Fibroblast of lung (primary cell): ENCODE measurements at regions not wholly inside any gene's neighbourhood (a gene's known extent, or its start where the extent isn't known, plus 50 kb on each side); places are given as distances from the start of the nearest gene placed in this dataset.

Source experiments
- DNase-seq, 2 donors: peaks; one replicate each; pipeline versions ENCODE4 v3.0.0 to v3.0.0-alpha.2; 2010; ENCODE audit warnings: low read depth in 2 of 2
- H2AFZ ChIP-seq: 2 replicates; pipeline ENCODE4 v1.5.1; 2012; ENCODE audit warnings: low read length, control low read depth, inconsistent platforms
- H3K27ac ChIP-seq: 2 replicates; pipeline ENCODE4 v1.5.1; 2011; ENCODE audit warnings: low read length, control low read depth; ENCODE audit not compliant: insufficient read depth
- H3K27me3 ChIP-seq: 2 replicates; pipeline ENCODE4 v1.5.1; 2011; ENCODE audit warnings: mild to moderate bottlenecking, low read length; ENCODE audit not compliant: control insufficient read depth, insufficient read depth
- H3K36me3 ChIP-seq: 2 replicates; pipeline ENCODE4 v1.5.1; 2011; ENCODE audit warnings: low read length; ENCODE audit not compliant: control insufficient read depth, insufficient read depth
- H3K4me1 ChIP-seq: 2 replicates; pipeline ENCODE4 v1.5.1; 2011; ENCODE audit warnings: low read length; ENCODE audit not compliant: control insufficient read depth, insufficient read depth; ENCODE audit errors: extremely low read depth
- H3K4me2 ChIP-seq: 2 replicates; pipeline ENCODE4 v1.5.1; 2011; ENCODE audit warnings: low read length, control low read depth; ENCODE audit not compliant: insufficient read depth; ENCODE audit errors: extremely low read depth
- H3K4me3 ChIP-seq, 4 experiments: fragments of 200-600 bp in 1 of 4; sonication (generic) in 1 of 4; replicated peaks in 1 of 4; 2 replicates each; pipeline ENCODE4 v1.5.1; 2011 to 2016; ENCODE audit warnings: low read length in 4 of 4, low read depth in 3 of 4, mild to moderate bottlenecking in 3 of 4, control low read depth in 2 of 4, inconsistent platforms in 1 of 4, mixed read lengths in 1 of 4; ENCODE audit not compliant: insufficient read depth in 1 of 4; ENCODE audit errors: control extremely low read depth in 1 of 4
- H3K79me2 ChIP-seq: 2 replicates; pipeline ENCODE4 v1.5.1; 2012; ENCODE audit warnings: mild to moderate bottlenecking, low read length, inconsistent platforms; ENCODE audit not compliant: control insufficient read depth, insufficient read depth
- H3K9ac ChIP-seq: 2 replicates; pipeline ENCODE4 v1.5.1; 2011; ENCODE audit warnings: mild to moderate bottlenecking, low read length, control low read depth; ENCODE audit not compliant: insufficient read depth
- H3K9me3 ChIP-seq: 2 replicates; pipeline ENCODE4 v1.5.1; 2012; ENCODE audit warnings: low read depth, low read length; ENCODE audit not compliant: control insufficient read depth, insufficient read depth
- H4K20me1 ChIP-seq: 2 replicates; pipeline ENCODE4 v1.5.1; 2011; ENCODE audit warnings: low read length; ENCODE audit not compliant: control insufficient read depth, insufficient read depth; ENCODE audit errors: extremely low read depth
- CTCF ChIP-seq, 2 donors: IDR thresholded peaks in 1 of 2; conservative IDR thresholded peaks in 1 of 2; 1 replicate in 1 of 2; 2 replicates in 1 of 2; pipeline ENCODE4 v1.5.1; 2011 to 2012; ENCODE audit warnings: low read length in 2 of 2, control low read depth in 1 of 2, inconsistent platforms in 1 of 2, low read depth in 1 of 2, mild to moderate bottlenecking in 1 of 2
- EZH2 ChIP-seq: IDR thresholded peaks from 2 replicates; pipeline ENCODE4 v1.5.1; 2012; ENCODE audit warnings: low read length, control low read depth, mild to moderate bottlenecking; ENCODE audit errors: missing control alignments

GRCh38 chr2:122157158-122157557, 401.7 kb downstream of the TSN start:
- Histone ChIP-seq H3K27ac (no peak overlapping the region), H3K36me3 (no peaks in the 10 kb centered on the region), H3K9me3 (no peaks in the 10 kb centered on the region), H3K79me2 (no peaks in the 10 kb centered on the region), H2AFZ (no peak overlapping the region), H4K20me1 (no peaks in the 10 kb centered on the region), H3K4me3 (no peak overlapping the region), H3K4me2 (no peak overlapping the region), H3K27me3 (no peaks in the 10 kb centered on the region), H3K9ac (no peak overlapping the region), H3K4me1 (no peaks in the 10 kb centered on the region)
- no peak for DNase-seq
- no peak for TF ChIP-seq EZH2
- TF ChIP-seq CTCF (conservative IDR thresholded peaks at IDR 0.05 in 1 of 2, IDR thresholded peaks at IDR 0.05 in 1 of 2; ENCODE audit: low read depth in 1 of 2, low read length in 2 of 2), result no peak

- Histone ChIP-seq H3K4me1 (no peaks in the 10 kb centered on the region), H3K9me3 (no peaks in the 10 kb centered on the region), H3K36me3 (no peaks in the 10 kb centered on the region), H4K20me1 (no peaks in the 10 kb centered on the region), H3K27me3 (no peaks in the 10 kb centered on the region), H3K79me2 (no peaks in the 10 kb centered on the region), H3K27ac (no peak overlapping the region), H3K4me2 (no peak overlapping the region), H2AFZ (no peak overlapping the region), H3K4me3 (no peak overlapping the region), H3K9ac (no peak overlapping the region)
- TF ChIP-seq CTCF (conservative IDR thresholded peaks at IDR 0.05 in 1 of 2, IDR thresholded peaks at IDR 0.05 in 1 of 2; ENCODE audit: low read depth in 1 of 2, low read length in 2 of 2), result no peak
- no peak for TF ChIP-seq EZH2
- no peak for DNase-seq
These were observed 408.2 kb downstream of the TSN start for GRCh38 chr2:122163617-122164016.

GRCh38 chr2:122164964-122165363, 409.5 kb downstream of the TSN start:
- H3K36me3 ChIP-seq, result no peaks in the 10 kb centered on the region
- no peak overlapping the region for H3K27ac ChIP-seq
- H3K9me3 ChIP-seq, result no peaks in the 10 kb centered on the region
- H3K4me2 ChIP-seq, result no peak overlapping the region
- no peaks in the 10 kb centered on the region for H3K79me2 ChIP-seq
- no peaks in the 10 kb centered on the region for H4K20me1 ChIP-seq
- H3K4me3 ChIP-seq, result no peak overlapping the region
- H3K27me3 ChIP-seq, result no peaks in the 10 kb centered on the region
- TF ChIP-seq CTCF (conservative IDR thresholded peaks at IDR 0.05 in 1 of 2, IDR thresholded peaks at IDR 0.05 in 1 of 2; ENCODE audit: low read depth in 1 of 2, low read length in 2 of 2), result no peak
- TF ChIP-seq EZH2, result no peak
- no peak overlapping the region for H3K9ac ChIP-seq
- no peak overlapping the region for H2AFZ ChIP-seq
- no peaks in the 10 kb centered on the region for H3K4me1 ChIP-seq
- no peak for DNase-seq
